MM.1S (cell line): ENCODE measurements at regions not wholly inside any gene's neighbourhood (a gene's known extent, or its start where the extent isn't known, plus 50 kb on each side); places are given as distances from the start of the nearest gene placed in this dataset.

Source experiments
- EZH2 ChIP-seq: fragments of 300-600 bp; sonication (generic); optimal IDR thresholded peaks from 2 replicates; pipeline ENCODE3; 2017; ENCODE audit warnings: low read depth, mild to moderate bottlenecking, antibody characterized with exemption, low read length, mixed read lengths
- EZH2phosphoT487 ChIP-seq: fragments of 300-600 bp; sonication (generic); IDR thresholded peaks from 2 replicates; pipeline ENCODE4 v1.6.1; 2018; ENCODE audit warnings: antibody characterized with exemption, low read length
- TF ChIP-seq, protein P1 (sequence below): fragments of 300-600 bp; sonication (generic); IDR thresholded peaks from 2 replicates; pipeline ENCODE4 v1.5.1; 2016; ENCODE audit warnings: antibody characterized with exemption, low read length, mixed read lengths

DNA sequence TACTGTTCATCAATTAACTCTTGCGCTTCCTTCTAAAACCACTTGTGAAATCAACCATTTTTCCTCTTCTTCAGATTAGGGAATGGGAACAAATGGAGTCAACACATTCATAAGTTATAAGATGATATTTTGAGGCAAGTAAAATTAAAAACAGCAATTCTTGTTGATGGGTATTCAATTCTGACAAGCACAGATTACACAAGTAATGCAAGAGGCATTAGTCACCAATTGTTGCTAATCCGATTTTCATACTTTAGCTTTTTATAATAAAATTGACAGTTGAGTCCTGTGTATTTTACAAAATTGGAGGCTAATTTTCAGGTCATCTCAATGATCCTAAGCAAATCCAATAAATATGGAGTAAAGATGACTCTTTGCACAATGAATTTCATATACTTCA lies 918.4 kb upstream of the SOX9 start:
- TF ChIP-seq, protein P1, sequence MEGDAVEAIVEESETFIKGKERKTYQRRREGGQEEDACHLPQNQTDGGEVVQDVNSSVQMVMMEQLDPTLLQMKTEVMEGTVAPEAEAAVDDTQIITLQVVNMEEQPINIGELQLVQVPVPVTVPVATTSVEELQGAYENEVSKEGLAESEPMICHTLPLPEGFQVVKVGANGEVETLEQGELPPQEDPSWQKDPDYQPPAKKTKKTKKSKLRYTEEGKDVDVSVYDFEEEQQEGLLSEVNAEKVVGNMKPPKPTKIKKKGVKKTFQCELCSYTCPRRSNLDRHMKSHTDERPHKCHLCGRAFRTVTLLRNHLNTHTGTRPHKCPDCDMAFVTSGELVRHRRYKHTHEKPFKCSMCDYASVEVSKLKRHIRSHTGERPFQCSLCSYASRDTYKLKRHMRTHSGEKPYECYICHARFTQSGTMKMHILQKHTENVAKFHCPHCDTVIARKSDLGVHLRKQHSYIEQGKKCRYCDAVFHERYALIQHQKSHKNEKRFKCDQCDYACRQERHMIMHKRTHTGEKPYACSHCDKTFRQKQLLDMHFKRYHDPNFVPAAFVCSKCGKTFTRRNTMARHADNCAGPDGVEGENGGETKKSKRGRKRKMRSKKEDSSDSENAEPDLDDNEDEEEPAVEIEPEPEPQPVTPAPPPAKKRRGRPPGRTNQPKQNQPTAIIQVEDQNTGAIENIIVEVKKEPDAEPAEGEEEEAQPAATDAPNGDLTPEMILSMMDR: no peak
- TF ChIP-seq EZH2 (no peak), EZH2phosphoT487 (no peak)
